ENCODE measurements at regions not wholly inside any gene's neighbourhood (a gene's known extent, or its start where the extent isn't known, plus 50 kb on each side); places are given as distances from the start of the nearest gene placed in this dataset.

DNA sequence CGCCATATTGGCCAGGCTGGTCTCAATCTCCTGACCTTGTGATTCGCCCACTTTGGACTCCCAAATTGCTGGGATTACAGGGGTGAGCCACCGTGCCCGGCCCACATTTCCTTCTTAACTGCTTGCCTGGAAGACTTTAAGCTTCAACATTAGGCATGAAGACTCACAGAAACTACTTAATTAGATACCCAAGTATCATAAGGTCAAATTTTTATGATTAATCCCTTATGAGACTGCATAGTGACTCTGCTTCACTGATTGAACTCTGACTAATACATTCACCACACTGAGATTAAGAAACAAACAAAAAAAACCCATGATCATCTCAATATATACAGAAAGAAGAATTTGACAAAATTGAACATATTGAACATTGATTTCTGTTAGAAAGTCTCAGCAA lies 87.4 kb upstream of the KCTD8 start:
- no peak for TF ChIP-seq SMAD5 (IDR thresholded peaks at IDR 0.05; ENCODE audit: low read depth)
- TF ChIP-seq POLR2A (IDR thresholded peaks at IDR 0.05; ENCODE audit: low read depth, low read length) = no peak
- TF ChIP-seq, protein P1, sequence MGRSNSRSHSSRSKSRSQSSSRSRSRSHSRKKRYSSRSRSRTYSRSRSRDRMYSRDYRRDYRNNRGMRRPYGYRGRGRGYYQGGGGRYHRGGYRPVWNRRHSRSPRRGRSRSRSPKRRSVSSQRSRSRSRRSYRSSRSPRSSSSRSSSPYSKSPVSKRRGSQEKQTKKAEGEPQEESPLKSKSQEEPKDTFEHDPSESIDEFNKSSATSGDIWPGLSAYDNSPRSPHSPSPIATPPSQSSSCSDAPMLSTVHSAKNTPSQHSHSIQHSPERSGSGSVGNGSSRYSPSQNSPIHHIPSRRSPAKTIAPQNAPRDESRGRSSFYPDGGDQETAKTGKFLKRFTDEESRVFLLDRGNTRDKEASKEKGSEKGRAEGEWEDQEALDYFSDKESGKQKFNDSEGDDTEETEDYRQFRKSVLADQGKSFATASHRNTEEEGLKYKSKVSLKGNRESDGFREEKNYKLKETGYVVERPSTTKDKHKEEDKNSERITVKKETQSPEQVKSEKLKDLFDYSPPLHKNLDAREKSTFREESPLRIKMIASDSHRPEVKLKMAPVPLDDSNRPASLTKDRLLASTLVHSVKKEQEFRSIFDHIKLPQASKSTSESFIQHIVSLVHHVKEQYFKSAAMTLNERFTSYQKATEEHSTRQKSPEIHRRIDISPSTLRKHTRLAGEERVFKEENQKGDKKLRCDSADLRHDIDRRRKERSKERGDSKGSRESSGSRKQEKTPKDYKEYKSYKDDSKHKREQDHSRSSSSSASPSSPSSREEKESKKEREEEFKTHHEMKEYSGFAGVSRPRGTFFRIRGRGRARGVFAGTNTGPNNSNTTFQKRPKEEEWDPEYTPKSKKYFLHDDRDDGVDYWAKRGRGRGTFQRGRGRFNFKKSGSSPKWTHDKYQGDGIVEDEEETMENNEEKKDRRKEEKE (IDR thresholded peaks at IDR 0.05) = no peak
- no peak for TF ChIP-seq RAD21 (IDR thresholded peaks at IDR 0.05; ENCODE audit: insufficient read depth, low read depth, low read length)
- TF ChIP-seq KAT2A (conservative IDR thresholded peaks at IDR 0.05; ENCODE audit: control insufficient read depth, low read depth, low read length) = no peak
- no peak for TF ChIP-seq HCFC1 (IDR thresholded peaks at IDR 0.05; ENCODE audit: low read length)
- TF ChIP-seq LARP7 (IDR thresholded peaks at IDR 0.05) = no peak
- no peak for TF ChIP-seq SREBF2 (IDR thresholded peaks at IDR 0.05; ENCODE audit: low read length)
- no peak for TF ChIP-seq EZH2 (IDR thresholded peaks at IDR 0.05; ENCODE audit: borderline replicate concordance, control insufficient read depth, low read depth, low read length)
- no peak for TF ChIP-seq TCF7 (IDR thresholded peaks at IDR 0.05; ENCODE audit: borderline replicate concordance)

Data from GM12878 (cell line).